Kidney (tissue), 13 donors: ENCODE measurements at regions not wholly inside any gene's neighbourhood (a gene's known extent, or its start where the extent isn't known, plus 50 kb on each side); places are given as distances from the start of the nearest gene placed in this dataset.

Experiments
- DNase-seq, 5 donors: peaks; one replicate each; pipeline ENCODE4 v3.0.0-alpha.2; 2013 to 2020
- FAIRE-seq: peaks from 2 replicates; lab custom pipeline; 2012; peaks lifted over from hg19 to GRCh38; lab: Jason Lieb, UNC
- H3K27ac ChIP-seq, 2 donors: one replicate each; pipeline ENCODE4 v1.7.0; 2013; ENCODE audit warnings: low read depth in 2 of 2, low read length in 2 of 2, inconsistent platforms in 1 of 2
- H3K27me3 ChIP-seq: one replicate; pipeline ENCODE4 v1.7.1; 2013; ENCODE audit warnings: low read length, inconsistent platforms; ENCODE audit not compliant: control insufficient read depth, insufficient read depth
- H3K36me3 ChIP-seq, 3 donors: one replicate each; pipeline versions ENCODE4 v1.7.0 to v1.7.1; 2013; ENCODE audit warnings: low read length in 3 of 3, control low read depth in 1 of 3, inconsistent platforms in 1 of 3; ENCODE audit not compliant: insufficient read depth in 3 of 3, control insufficient read depth in 2 of 3
- H3K4me1 ChIP-seq, 3 donors: one replicate each; pipeline versions ENCODE4 v1.7.0 to v1.7.1; 2013; ENCODE audit warnings: low read length in 3 of 3, inconsistent platforms in 1 of 3, low read depth in 1 of 3; ENCODE audit not compliant: control insufficient read depth in 2 of 3, insufficient read depth in 2 of 3
- H3K4me3 ChIP-seq, 3 donors: one replicate each; pipeline versions ENCODE4 v1.7.0 to v1.8.1; 2013; ENCODE audit warnings: low read length in 3 of 3, control low read depth in 1 of 3, inconsistent platforms in 1 of 3
- H3K9ac ChIP-seq, 3 donors: one replicate each; pipeline versions ENCODE4 v1.7.0 to v1.7.1; 2013; ENCODE audit warnings: low read length in 3 of 3, control low read depth in 1 of 3, inconsistent platforms in 1 of 3
- H3K9me3 ChIP-seq, 3 donors: one replicate each; pipeline versions ENCODE4 v1.7.0 to v1.7.1; 2013; ENCODE audit warnings: low read length in 3 of 3, control low read depth in 1 of 3, inconsistent platforms in 1 of 3; ENCODE audit not compliant: control insufficient read depth in 2 of 3, insufficient read depth in 1 of 3
- intact Hi-C: fragments of 100-400 bp; cut with DNase I; formaldehyde crosslinking; loops from one replicate; pipeline ENCODE4 v1.11.1; 2022
- TF ChIP-seq, protein P1 (sequence below): IDR thresholded peaks from 3 replicates; pipeline ENCODE4 v1.5.1; 2012; ENCODE audit warnings: mild to moderate bottlenecking, moderate library complexity, borderline replicate concordance; ENCODE audit not compliant: insufficient read depth; ENCODE audit errors: extremely low read depth
- donor health status: control.
- donor health status: control.
- donor health status: control.
- donor health status: control.
- donor health status: control.
- donor health status: DM: yes; HTN: yes; CAD: no.
- donor health status: Normal renal cell carcinoma (clear cell type).

DNA sequence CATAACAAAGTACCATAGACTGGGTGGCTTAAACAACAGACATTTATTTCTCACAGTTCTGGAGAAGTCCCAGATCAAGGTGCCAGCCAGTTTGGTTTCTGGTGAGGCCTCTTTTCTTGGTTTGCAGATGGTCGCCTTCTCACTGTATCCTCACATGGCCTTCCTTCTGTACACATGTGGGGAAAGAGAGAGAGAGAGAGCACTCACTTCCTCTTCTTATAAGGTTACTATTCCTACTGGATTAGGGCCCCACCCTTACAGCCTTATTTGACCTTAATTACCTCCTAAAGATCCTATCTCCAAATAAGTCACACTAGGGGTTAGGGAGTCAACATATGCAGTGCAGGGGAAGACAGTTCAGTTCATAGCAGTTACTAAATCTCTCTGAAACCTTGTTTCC lies 205.6 kb upstream of the GDNF start:
- no peaks in the 10 kb centered on the region for H3K9me3 ChIP-seq
- intact Hi-C loops, result no loop called here
- no peak for FAIRE-seq
- no peak overlapping the region for H3K9ac ChIP-seq
- H3K4me3 ChIP-seq, result no peak overlapping the region
- H3K36me3 ChIP-seq, result no peaks in the 10 kb centered on the region
- TF ChIP-seq, protein P1, sequence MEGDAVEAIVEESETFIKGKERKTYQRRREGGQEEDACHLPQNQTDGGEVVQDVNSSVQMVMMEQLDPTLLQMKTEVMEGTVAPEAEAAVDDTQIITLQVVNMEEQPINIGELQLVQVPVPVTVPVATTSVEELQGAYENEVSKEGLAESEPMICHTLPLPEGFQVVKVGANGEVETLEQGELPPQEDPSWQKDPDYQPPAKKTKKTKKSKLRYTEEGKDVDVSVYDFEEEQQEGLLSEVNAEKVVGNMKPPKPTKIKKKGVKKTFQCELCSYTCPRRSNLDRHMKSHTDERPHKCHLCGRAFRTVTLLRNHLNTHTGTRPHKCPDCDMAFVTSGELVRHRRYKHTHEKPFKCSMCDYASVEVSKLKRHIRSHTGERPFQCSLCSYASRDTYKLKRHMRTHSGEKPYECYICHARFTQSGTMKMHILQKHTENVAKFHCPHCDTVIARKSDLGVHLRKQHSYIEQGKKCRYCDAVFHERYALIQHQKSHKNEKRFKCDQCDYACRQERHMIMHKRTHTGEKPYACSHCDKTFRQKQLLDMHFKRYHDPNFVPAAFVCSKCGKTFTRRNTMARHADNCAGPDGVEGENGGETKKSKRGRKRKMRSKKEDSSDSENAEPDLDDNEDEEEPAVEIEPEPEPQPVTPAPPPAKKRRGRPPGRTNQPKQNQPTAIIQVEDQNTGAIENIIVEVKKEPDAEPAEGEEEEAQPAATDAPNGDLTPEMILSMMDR, result no peak
- H3K4me1 ChIP-seq, result no peaks in the 10 kb centered on the region
- H3K27me3 ChIP-seq, result no peaks in the 10 kb centered on the region
- H3K27ac ChIP-seq, result no peak overlapping the region
- no peak for DNase-seq

DNA sequence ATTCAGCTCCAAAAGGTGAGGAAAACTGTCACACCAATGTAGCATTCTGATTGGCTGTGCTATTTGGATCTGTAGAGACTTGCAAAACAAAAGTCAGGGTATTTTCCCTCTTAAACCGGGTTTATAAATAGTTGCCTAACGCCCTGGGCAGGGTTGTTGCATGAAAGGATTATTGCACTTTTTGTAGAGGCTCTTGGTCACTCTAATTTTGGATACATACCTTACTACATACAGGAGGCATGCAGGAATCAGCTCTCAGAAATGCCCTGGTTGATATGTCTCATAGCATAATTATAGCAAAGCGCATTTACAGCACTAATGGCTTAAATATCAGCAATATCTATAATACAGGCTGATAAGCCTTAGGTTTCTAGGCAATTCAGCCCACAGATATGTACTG lies 200.0 kb upstream of the GDNF start:
- H3K4me3 ChIP-seq, result no peak overlapping the region
- no peak overlapping the region for H3K27ac ChIP-seq
- no peaks in the 10 kb centered on the region for H3K27me3 ChIP-seq
- no peaks in the 10 kb centered on the region for H3K36me3 ChIP-seq
- no peak overlapping the region for H3K9ac ChIP-seq
- DNase-seq (no peak), FAIRE-seq (no peak)
- TF ChIP-seq, protein P1, result no peak
- no peaks in the 10 kb centered on the region for H3K9me3 ChIP-seq
- H3K4me1 ChIP-seq, result no peaks in the 10 kb centered on the region
- intact Hi-C loops, result no loop called here

DNA sequence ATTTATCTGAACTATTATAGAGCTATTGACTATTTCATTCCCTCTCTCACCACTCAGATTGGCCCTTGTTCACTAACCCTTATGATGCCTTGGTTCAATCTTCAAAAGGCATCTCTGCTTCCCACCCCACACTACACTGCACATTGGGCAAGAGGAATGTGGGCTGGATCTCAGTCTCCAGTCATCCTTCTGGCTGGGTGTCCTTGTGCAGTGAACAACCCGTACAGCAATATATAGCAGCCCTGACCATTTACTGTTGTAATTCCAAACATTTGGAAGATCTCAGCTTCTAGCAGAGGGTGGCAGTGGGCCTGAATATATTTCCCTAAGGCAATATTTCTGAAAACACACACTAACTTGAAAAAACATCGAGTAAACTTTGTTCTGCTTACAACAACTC lies 199.2 kb upstream of the GDNF start:
- no peak overlapping the region for H3K9ac ChIP-seq
- no peak for FAIRE-seq
- H3K27ac ChIP-seq, result no peak overlapping the region
- H3K4me1 ChIP-seq, result no peaks in the 10 kb centered on the region
- intact Hi-C loops, result no loop called here
- H3K4me3 ChIP-seq, result no peak overlapping the region
- no peaks in the 10 kb centered on the region for H3K27me3 ChIP-seq
- DNase-seq, result no peak
- TF ChIP-seq, protein P1, result no peak
- no peaks in the 10 kb centered on the region for H3K9me3 ChIP-seq
- no peaks in the 10 kb centered on the region for H3K36me3 ChIP-seq

DNA sequence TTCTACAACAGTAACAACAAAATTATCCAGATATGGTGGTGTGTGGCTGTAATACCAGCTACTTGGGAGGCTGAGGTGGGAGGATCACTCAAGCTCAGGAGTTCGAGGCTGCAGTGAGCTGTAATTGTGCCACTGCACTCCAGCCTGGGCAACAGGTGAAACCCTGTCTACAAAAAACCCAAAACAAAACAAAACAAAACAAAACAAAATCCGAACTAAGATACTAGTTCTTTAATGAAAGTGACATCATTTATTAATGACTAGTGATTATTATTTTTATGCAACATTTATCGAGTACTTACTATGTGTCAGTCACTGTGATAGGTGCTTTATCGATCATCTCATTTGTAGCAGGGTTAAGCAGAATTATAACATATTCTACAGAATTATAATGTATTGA lies 196.9 kb upstream of the GDNF start:
- Histone ChIP-seq H3K27ac (no peak overlapping the region), H3K4me3 (no peak overlapping the region), H3K4me1 (no peaks in the 10 kb centered on the region), H3K9ac (no peak overlapping the region), H3K9me3 (no peaks in the 10 kb centered on the region), H3K36me3 (no peaks in the 10 kb centered on the region), H3K27me3 (no peaks in the 10 kb centered on the region)
- TF ChIP-seq, protein P1, result no peak
- FAIRE-seq (no peak), DNase-seq (no peak)
- intact Hi-C loops, result no loop called here
